Endothelial cell of umbilical vein (primary cell): ENCODE measurements at regions not wholly inside any gene's neighbourhood (a gene's known extent, or its start where the extent isn't known, plus 50 kb on each side); places are given as distances from the start of the nearest gene placed in this dataset.

Experiments
- BruUV-seq: library from RNA; stranded (reverse); fragments of 400-500 nt; replicated peaks from 2 replicates; lab custom pipeline; 2021; lab: Mats Ljungman, UMichigan
- CTCF ChIA-PET: fragments of 300-600, 350-600 bp; sonication (Branson Sonifier 250); formaldehyde crosslinking; loops from one replicate; lab custom pipeline; 2021; ENCODE audit warnings: antibody characterized with exemption, inconsistent platforms; lab: Charles Lee
- POLR2A ChIA-PET: fragments of 300-600, 350-600 bp; sonication (Branson Sonifier 250); formaldehyde crosslinking; loops from one replicate; lab custom pipeline; 2021; ENCODE audit warnings: antibody characterized with exemption, inconsistent platforms; lab: Charles Lee
- DNase-seq: peaks from one replicate; pipeline ENCODE4 v3.0.0-alpha.2; 2011; ENCODE audit warnings: low read depth, low spot score
- FAIRE-seq: peaks from 2 replicates; lab custom pipeline; 2011; peaks lifted over from hg19 to GRCh38; lab: Jason Lieb, UNC
- H2AFZ ChIP-seq: 2 replicates; pipeline ENCODE4 v1.6.0; 2012; ENCODE audit warnings: low read depth, low read length, control low read depth, inconsistent platforms
- H3K27ac ChIP-seq: 2 replicates; pipeline ENCODE4 v1.5.1; 2011; ENCODE audit warnings: low read depth, mild to moderate bottlenecking, control low read depth, low read length, moderate library complexity; ENCODE audit not compliant: insufficient read depth
- H3K27me3 ChIP-seq, 2 experiments: 2 replicates each; pipeline versions ENCODE4 v1.6.0 to v1.6.1; 2011; ENCODE audit warnings: low read length in 2 of 2, mixed read lengths in 1 of 2; ENCODE audit not compliant: control insufficient read depth in 2 of 2, insufficient read depth in 2 of 2
- H3K36me3 ChIP-seq, 2 experiments: 2 replicates in 1 of 2; 3 replicates in 1 of 2; pipeline ENCODE4 v1.5.1; 2011; ENCODE audit warnings: low read length in 2 of 2, mild to moderate bottlenecking in 1 of 2, moderate library complexity in 1 of 2; ENCODE audit not compliant: control insufficient read depth in 2 of 2, insufficient read depth in 2 of 2; ENCODE audit errors: extremely low read depth in 1 of 2
- H3K4me1 ChIP-seq: 3 replicates; pipeline ENCODE4 v1.5.1; 2011; ENCODE audit warnings: mild to moderate bottlenecking, low read length; ENCODE audit not compliant: control insufficient read depth, insufficient read depth; ENCODE audit errors: extremely low read depth
- H3K4me2 ChIP-seq: 2 replicates; pipeline ENCODE4 v1.6.1; 2011; ENCODE audit warnings: low read length, control low read depth, mixed read lengths; ENCODE audit not compliant: insufficient read depth
- H3K4me3 ChIP-seq, 3 experiments: fragments of 200-600 bp in 1 of 3; sonication (generic), shearing (Covaris generic) in 1 of 3; replicated peaks in 1 of 3; 2 replicates each; pipeline ENCODE4 v1.5.1; 2011 to 2016; ENCODE audit warnings: control low read depth in 3 of 3, low read length in 3 of 3, mild to moderate bottlenecking in 2 of 3, inconsistent platforms in 1 of 3, low read depth in 1 of 3, moderate library complexity in 1 of 3; ENCODE audit not compliant: insufficient read depth in 1 of 3
- H3K79me2 ChIP-seq: 2 replicates; pipeline ENCODE4 v1.6.0; 2012; ENCODE audit warnings: low read length, inconsistent platforms; ENCODE audit not compliant: control insufficient read depth, insufficient read depth
- H3K9ac ChIP-seq: replicated peaks from 2 replicates; pipeline ENCODE3; 2011; ENCODE audit warnings: low read length, control low read depth; ENCODE audit not compliant: insufficient read depth; ENCODE audit errors: extremely low read depth
- H3K9me1 ChIP-seq: replicated peaks from 3 replicates; pipeline ENCODE4 v1.6.0; 2011; ENCODE audit warnings: mild to moderate bottlenecking, low read length; ENCODE audit not compliant: control insufficient read depth, insufficient read depth; ENCODE audit errors: extremely low read depth
- H3K9me3 ChIP-seq: replicated peaks from 2 replicates; pipeline ENCODE4 v1.5.1; 2012; ENCODE audit warnings: low read length, inconsistent platforms; ENCODE audit not compliant: control insufficient read depth, insufficient read depth
- H4K20me1 ChIP-seq: replicated peaks from 2 replicates; pipeline ENCODE3; 2011; ENCODE audit warnings: mild to moderate bottlenecking, low read length; ENCODE audit not compliant: control insufficient read depth, insufficient read depth; ENCODE audit errors: extremely low read depth
- CTCF ChIP-seq, 2 donors: IDR thresholded peaks; 1 replicate in 1 of 2; 2 replicates in 1 of 2; pipeline ENCODE4 v1.5.1; 2011; ENCODE audit warnings: low read length in 2 of 2, mild to moderate bottlenecking in 2 of 2, moderate library complexity in 2 of 2, control low read depth in 1 of 2, inconsistent platforms in 1 of 2, low read depth in 1 of 2; ENCODE audit not compliant: insufficient read depth in 1 of 2; ENCODE audit errors: extremely low read depth in 1 of 2
- EZH2 ChIP-seq: IDR thresholded peaks from 2 replicates; pipeline ENCODE4 v1.6.1; 2012; ENCODE audit warnings: borderline replicate concordance, low read depth, mild to moderate bottlenecking, moderate library complexity, low read length, inconsistent platforms; ENCODE audit not compliant: severe bottlenecking
- FOS ChIP-seq: IDR thresholded peaks from 2 replicates; pipeline ENCODE4 v1.6.1; 2011; ENCODE audit warnings: mild to moderate bottlenecking, low read length, moderate library complexity, borderline replicate concordance; ENCODE audit not compliant: insufficient read depth
- GATA2 ChIP-seq: IDR thresholded peaks from 2 replicates; pipeline ENCODE4 v1.7.0; 2011; ENCODE audit warnings: low read depth, mild to moderate bottlenecking, moderate library complexity, mixed read lengths, low read length; ENCODE audit not compliant: insufficient read length, insufficient read depth
- JUN ChIP-seq: IDR thresholded peaks from 2 replicates; pipeline ENCODE4 v1.6.1; 2011; ENCODE audit warnings: borderline replicate concordance, low read depth; ENCODE audit not compliant: insufficient read length, insufficient read depth
- MAX ChIP-seq: IDR thresholded peaks from 2 replicates; pipeline ENCODE4 v1.6.1; 2011; ENCODE audit not compliant: insufficient read depth, insufficient read length
- MYC ChIP-seq: IDR thresholded peaks from one replicate; pipeline ENCODE4 v1.6.1; 2011; ENCODE audit warnings: mild to moderate bottlenecking, low read depth, low read length
- POLR2A ChIP-seq: IDR thresholded peaks from 2 replicates; pipeline ENCODE4 v1.6.1; 2012; ENCODE audit warnings: low read depth, mild to moderate bottlenecking, control low read depth, low read length
- POLR2AphosphoS5 ChIP-seq: IDR thresholded peaks from 2 replicates; pipeline ENCODE4 v1.6.1; 2012; ENCODE audit warnings: low read depth, mild to moderate bottlenecking, control low read depth, low read length, moderate library complexity; ENCODE audit not compliant: insufficient read depth
- dilution Hi-C: fragments of 300-500 bp; cut with MboI; formaldehyde crosslinking; loops from one replicate; pipeline ENCODE4 v1.15.0; 2019; ENCODE audit warnings: low sequenced_read_pairs; ENCODE audit not compliant: extremely low pct_ligation_motif_present
- intact Hi-C: fragments of 100-400 bp; cut with micrococcal nuclease; formaldehyde crosslinking; loops from one replicate; pipeline ENCODE4 v1.10.0; 2022

- H3K9ac ChIP-seq, result no peak overlapping the region
- no peaks in the 10 kb centered on the region for H3K79me2 ChIP-seq
- H3K4me2 ChIP-seq, result no peak overlapping the region
- CTCF ChIA-PET, result interaction anchor here (1.3 kb wide), 1 partner anchor 8 kb away, joined by 3 read pairs; no protein-coding TSS in a partner anchor
- no TSS peak for BruUV-seq
- TF ChIP-seq POLR2A (no peak), MYC (no peak), EZH2 (no peak), MAX (no peak), CTCF (IDR thresholded peaks at IDR 0.05; ENCODE audit: extremely low read depth in 1 of 2, insufficient read depth in 1 of 2, low read depth in 1 of 2, low read length in 2 of 2) (no peak), GATA2 (no peak), POLR2AphosphoS5 (no peak), JUN (no peak), FOS (no peak)
- no peaks in the 10 kb centered on the region for H3K36me3 ChIP-seq
- H3K9me1 ChIP-seq, result no peaks in the 10 kb centered on the region
- dilution Hi-C loops (no loop called here), intact Hi-C loops (no loop called here)
- no peaks in the 10 kb centered on the region for H3K4me1 ChIP-seq
- H4K20me1 ChIP-seq, result no peaks in the 10 kb centered on the region
- DNase-seq (no peak), FAIRE-seq (no peak)
- H3K27me3 ChIP-seq, result no peaks in the 10 kb centered on the region
- H3K4me3 ChIP-seq, result no peak overlapping the region
- H3K27ac ChIP-seq, result no peak overlapping the region
- H2AFZ ChIP-seq, result no peak overlapping the region
- POLR2A ChIA-PET, result no interaction called here
- H3K9me3 ChIP-seq, result no peaks in the 10 kb centered on the region
Measured at GRCh38 chr4:103904123-103904522, 184.3 kb upstream of the TACR3 start.
